PC-9 (cell line): ENCODE measurements at regions not wholly inside any gene's neighbourhood (a gene's known extent, or its start where the extent isn't known, plus 50 kb on each side); places are given as distances from the start of the nearest gene placed in this dataset.

Experiments used
- BruUV-seq: library from RNA; stranded (reverse); fragments of 400-500 nt; replicated peaks from 2 replicates; lab custom pipeline; 2021; lab: Mats Ljungman, UMichigan
- CTCF ChIA-PET: fragments of 300-600 bp; sonication (Branson Sonifier 250); formaldehyde crosslinking; loops from one replicate; lab custom pipeline; 2022; ENCODE audit warnings: antibody characterized with exemption; lab: Charles Lee
- POLR2A ChIA-PET: fragments of 300-600 bp; sonication (Branson Sonifier 250); formaldehyde crosslinking; loops from one replicate; lab custom pipeline; 2022; ENCODE audit warnings: antibody characterized with exemption; ENCODE audit not compliant: unreplicated experiment; lab: Charles Lee
- DNase-seq, 2 experiments: peaks; one replicate each; pipeline versions ENCODE4 v3.0.0 to v3.0.0-alpha.2; 2015 to 2022; ENCODE audit warnings: mixed read lengths in 1 of 2
- H2AFZ ChIP-seq: fragments of 200-600 bp; sonication (generic); 2 replicates; pipeline ENCODE4 v1.8.1; 2017; ENCODE audit warnings: antibody characterized with exemption
- H3F3A ChIP-seq: fragments of 200-600 bp; sonication (generic); 2 replicates; pipeline ENCODE4 v1.8.1; 2017; ENCODE audit warnings: antibody characterized with exemption, mild to moderate bottlenecking, low read depth; ENCODE audit not compliant: insufficient read depth
- H3K27ac ChIP-seq: fragments of 200-600 bp; sonication (generic); 2 replicates; pipeline ENCODE4 v1.6.1; 2016; ENCODE audit warnings: mixed run types
- H3K27me3 ChIP-seq: fragments of 200-600 bp; sonication (generic); 2 replicates; pipeline ENCODE4 v1.6.1; 2016; ENCODE audit warnings: low read depth, mixed run types; ENCODE audit not compliant: insufficient read depth
- H3K36me3 ChIP-seq: fragments of 200-600 bp; sonication (generic); 2 replicates; pipeline ENCODE4 v1.6.1; 2016; ENCODE audit warnings: low read depth, mixed run types
- H3K4me1 ChIP-seq: fragments of 200-600 bp; sonication (generic); replicated peaks from 2 replicates; pipeline ENCODE4 v1.6.1; 2016; ENCODE audit warnings: mixed run types; ENCODE audit not compliant: insufficient read depth
- H3K4me2 ChIP-seq: fragments of 200-600 bp; sonication (generic); 2 replicates; pipeline ENCODE4 v1.6.1; 2017; ENCODE audit warnings: mixed run types
- H3K4me3 ChIP-seq: fragments of 200-600 bp; sonication (generic); 2 replicates; pipeline ENCODE4 v1.6.1; 2016; ENCODE audit warnings: mixed run types
- H3K79me2 ChIP-seq: fragments of 200-600 bp; sonication (generic); 2 replicates; pipeline ENCODE4 v1.6.1; 2017; ENCODE audit warnings: low read depth, mixed run types
- H3K9me2 ChIP-seq: fragments of 200-600 bp; sonication (generic); 2 replicates; pipeline ENCODE4 v1.8.1; 2017; ENCODE audit warnings: mild to moderate bottlenecking; ENCODE audit not compliant: insufficient read depth
- H3K9me3 ChIP-seq: fragments of 200-600 bp; sonication (generic); 2 replicates; pipeline ENCODE4 v1.8.1; 2016; ENCODE audit warnings: low read depth; ENCODE audit not compliant: insufficient read depth
- H4K20me1 ChIP-seq: fragments of 200-600 bp; sonication (generic); 2 replicates; pipeline ENCODE4 v1.8.1; 2017; ENCODE audit not compliant: insufficient read depth
- EZH2 ChIP-seq: fragments of 200-600 bp; sonication (generic); IDR thresholded peaks from 2 replicates; pipeline ENCODE4 v1.8.0; 2017; ENCODE audit warnings: antibody characterized with exemption, low read depth
- intact Hi-C: fragments of 100-400 bp; cut with micrococcal nuclease; formaldehyde crosslinking; loops from one replicate; pipeline ENCODE4 v1.10.0; 2022; ENCODE audit not compliant: unreplicated experiment
- TF ChIP-seq, protein P1 (sequence below): fragments of 200-600 bp; sonication (generic); conservative IDR thresholded peaks from 2 replicates; pipeline ENCODE4 v1.6.1; 2017; ENCODE audit warnings: mixed run types, antibody characterized with exemption, mild to moderate bottlenecking, moderate library complexity

DNA sequence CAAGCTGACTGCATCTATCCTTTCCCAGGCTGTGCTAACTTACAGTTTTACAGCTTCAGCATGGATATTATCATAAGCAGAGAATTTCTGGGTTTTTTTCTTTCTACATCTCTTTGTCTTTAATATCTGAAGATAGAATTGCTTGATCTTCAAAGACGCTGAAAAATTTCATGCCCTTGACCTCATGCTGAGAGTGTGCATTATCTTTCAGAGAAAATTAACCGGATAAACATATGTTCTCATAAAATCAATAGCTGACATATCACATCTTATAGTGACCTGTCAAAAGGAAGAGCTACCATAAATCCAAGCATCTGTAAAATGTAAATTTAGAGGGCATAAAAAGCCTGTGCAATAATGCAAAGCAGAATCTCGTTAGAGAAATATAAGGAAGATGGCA lies 1704.1 kb upstream of the FLRT2 start:
- Histone ChIP-seq H3K27me3 (no peaks in the 10 kb centered on the region), H3K36me3 (no peaks in the 10 kb centered on the region), H3K4me1 (no peaks in the 10 kb centered on the region), H3F3A (no peaks in the 10 kb centered on the region), H3K4me2 (no peak overlapping the region), H3K79me2 (no peaks in the 10 kb centered on the region), H4K20me1 (no peaks in the 10 kb centered on the region), H3K9me3 (no peaks in the 10 kb centered on the region), H2AFZ (no peak overlapping the region), H3K4me3 (no peak overlapping the region), H3K27ac (no peak overlapping the region), H3K9me2 (no peaks in the 10 kb centered on the region)
- TF ChIP-seq EZH2: no peak
- TF ChIP-seq, protein P1, sequence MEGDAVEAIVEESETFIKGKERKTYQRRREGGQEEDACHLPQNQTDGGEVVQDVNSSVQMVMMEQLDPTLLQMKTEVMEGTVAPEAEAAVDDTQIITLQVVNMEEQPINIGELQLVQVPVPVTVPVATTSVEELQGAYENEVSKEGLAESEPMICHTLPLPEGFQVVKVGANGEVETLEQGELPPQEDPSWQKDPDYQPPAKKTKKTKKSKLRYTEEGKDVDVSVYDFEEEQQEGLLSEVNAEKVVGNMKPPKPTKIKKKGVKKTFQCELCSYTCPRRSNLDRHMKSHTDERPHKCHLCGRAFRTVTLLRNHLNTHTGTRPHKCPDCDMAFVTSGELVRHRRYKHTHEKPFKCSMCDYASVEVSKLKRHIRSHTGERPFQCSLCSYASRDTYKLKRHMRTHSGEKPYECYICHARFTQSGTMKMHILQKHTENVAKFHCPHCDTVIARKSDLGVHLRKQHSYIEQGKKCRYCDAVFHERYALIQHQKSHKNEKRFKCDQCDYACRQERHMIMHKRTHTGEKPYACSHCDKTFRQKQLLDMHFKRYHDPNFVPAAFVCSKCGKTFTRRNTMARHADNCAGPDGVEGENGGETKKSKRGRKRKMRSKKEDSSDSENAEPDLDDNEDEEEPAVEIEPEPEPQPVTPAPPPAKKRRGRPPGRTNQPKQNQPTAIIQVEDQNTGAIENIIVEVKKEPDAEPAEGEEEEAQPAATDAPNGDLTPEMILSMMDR: no peak
- CTCF ChIA-PET: no interaction called here
- POLR2A ChIA-PET: no interaction called here
- no TSS peak for BruUV-seq
- intact Hi-C loops: no loop called here
- DNase-seq: no peak

DNA sequence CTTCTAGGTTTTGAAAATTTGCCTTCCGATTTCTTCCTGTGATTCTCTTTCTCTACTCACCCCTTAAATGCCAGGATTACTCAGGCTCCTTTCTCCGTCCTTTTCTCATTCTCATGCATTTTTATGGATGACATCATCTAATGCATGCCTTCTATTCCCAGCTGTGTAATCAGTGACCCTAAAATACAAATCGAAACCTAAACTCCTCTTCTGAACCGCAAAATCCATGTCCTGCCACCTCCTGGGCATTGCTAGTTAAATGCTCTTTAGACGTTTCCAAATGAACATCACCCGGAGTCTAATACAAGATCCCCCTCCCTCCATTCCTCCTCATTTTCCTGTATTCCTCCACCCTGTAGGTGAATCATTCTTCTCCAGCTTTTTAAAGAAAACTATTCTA lies 1703.1 kb upstream of the FLRT2 start:
- Histone ChIP-seq H3K9me2 (no peaks in the 10 kb centered on the region), H2AFZ (no peak overlapping the region), H3K4me2 (no peak overlapping the region), H3K79me2 (no peaks in the 10 kb centered on the region), H3K9me3 (no peaks in the 10 kb centered on the region), H3K27ac (no peak overlapping the region), H3K4me1 (no peaks in the 10 kb centered on the region), H3K36me3 (no peaks in the 10 kb centered on the region), H3F3A (no peaks in the 10 kb centered on the region), H4K20me1 (no peaks in the 10 kb centered on the region), H3K4me3 (no peak overlapping the region), H3K27me3 (no peaks in the 10 kb centered on the region)
- ChIA-PET CTCF (no interaction called here), POLR2A (no interaction called here)
- intact Hi-C loops: no loop called here
- DNase-seq: no peak
- TF ChIP-seq, protein P1: no peak
- no peak for TF ChIP-seq EZH2
- no TSS peak for BruUV-seq

DNA sequence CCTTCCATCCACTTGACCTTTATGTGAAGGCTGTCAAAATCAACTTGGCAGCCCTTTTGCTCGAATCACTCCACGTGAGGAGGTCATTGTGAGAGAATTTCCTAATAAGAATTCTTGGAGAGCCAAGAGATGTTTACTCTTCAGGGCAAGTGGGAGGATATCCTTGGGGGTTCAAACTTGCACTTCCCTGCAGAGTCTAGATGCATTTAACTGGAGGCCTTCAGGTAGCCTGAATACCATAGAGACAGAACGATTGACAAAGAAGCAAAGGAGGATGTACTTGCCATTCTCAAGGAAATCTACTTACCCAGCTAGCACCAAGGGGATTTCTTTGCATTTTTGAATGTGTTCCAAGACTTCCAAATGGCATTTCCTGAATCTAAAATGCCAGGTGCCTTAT lies 1702.6 kb upstream of the FLRT2 start:
- no peaks in the 10 kb centered on the region for H3K79me2 ChIP-seq
- H3K27me3 ChIP-seq: no peaks in the 10 kb centered on the region
- H3K4me2 ChIP-seq: no peak overlapping the region
- DNase-seq: no peak
- H3K9me2 ChIP-seq: no peaks in the 10 kb centered on the region
- no peak overlapping the region for H3K27ac ChIP-seq
- TF ChIP-seq, protein P1: no peak
- no peak for TF ChIP-seq EZH2
- H4K20me1 ChIP-seq: no peaks in the 10 kb centered on the region
- no peak overlapping the region for H2AFZ ChIP-seq
- ChIA-PET CTCF (no interaction called here), POLR2A (no interaction called here)
- no peaks in the 10 kb centered on the region for H3K9me3 ChIP-seq
- H3F3A ChIP-seq: no peaks in the 10 kb centered on the region
- H3K36me3 ChIP-seq: no peaks in the 10 kb centered on the region
- no TSS peak for BruUV-seq
- no peak overlapping the region for H3K4me3 ChIP-seq
- intact Hi-C loops: no loop called here
- no peaks in the 10 kb centered on the region for H3K4me1 ChIP-seq
